ENCODE measurements at regions not wholly inside any gene's neighbourhood (a gene's known extent, or its start where the extent isn't known, plus 50 kb on each side); places are given as distances from the start of the nearest gene placed in this dataset.

GRCh38 chr6:104580452-104580851 lies 279.3 kb downstream of the HACE1 start:
- Histone ChIP-seq H3K4me2 (ENCODE audit: low read length) (no peak overlapping the region), H4K20me1 (ENCODE audit: insufficient read depth, low read length) (no peaks in the 10 kb centered on the region), H3K27ac (ENCODE audit: low read length) (no peak overlapping the region), H3K27me3 (ENCODE audit: low read depth, low read length) (no peaks in the 10 kb centered on the region), H2AFZ (ENCODE audit: low read depth, low read length) (no peak overlapping the region), H3K4me1 (ENCODE audit: low read length) (no peaks in the 10 kb centered on the region), H3K9me3 (ENCODE audit: insufficient read depth, low read length) (no peaks in the 10 kb centered on the region), H3K79me2 (ENCODE audit: low read length) (no peaks in the 10 kb centered on the region), H3K4me3 (ENCODE audit: low read length) (no peak overlapping the region), H3K36me3 (replicated peaks; ENCODE audit: low read depth, low read length) (no peaks in the 10 kb centered on the region), H3K9ac (ENCODE audit: low read length) (no peak overlapping the region)
- no peak for TF ChIP-seq EZH2phosphoT487 (IDR thresholded peaks at IDR 0.05; ENCODE audit: low read depth)
- no peak for TF ChIP-seq CTCF (IDR thresholded peaks at IDR 0.05; ENCODE audit: low read depth, low read length)

- TF ChIP-seq CTCF (IDR thresholded peaks at IDR 0.05; ENCODE audit: low read depth, low read length) (no peak), EZH2phosphoT487 (IDR thresholded peaks at IDR 0.05; ENCODE audit: low read depth) (no peak)
- Histone ChIP-seq H3K4me3 (ENCODE audit: low read length) (no peak overlapping the region), H3K9me3 (ENCODE audit: insufficient read depth, low read length) (no peaks in the 10 kb centered on the region), H3K36me3 (replicated peaks; ENCODE audit: low read depth, low read length) (no peaks in the 10 kb centered on the region), H3K79me2 (ENCODE audit: low read length) (no peaks in the 10 kb centered on the region), H4K20me1 (ENCODE audit: insufficient read depth, low read length) (no peaks in the 10 kb centered on the region), H2AFZ (ENCODE audit: low read depth, low read length) (no peak overlapping the region), H3K9ac (ENCODE audit: low read length) (no peak overlapping the region), H3K27me3 (ENCODE audit: low read depth, low read length) (no peaks in the 10 kb centered on the region), H3K4me2 (ENCODE audit: low read length) (no peak overlapping the region), H3K4me1 (ENCODE audit: low read length) (no peaks in the 10 kb centered on the region), H3K27ac (ENCODE audit: low read length) (no peak overlapping the region)
Observed at GRCh38 chr6:104579310-104579863, 280.3 kb downstream of the HACE1 start.

DNA sequence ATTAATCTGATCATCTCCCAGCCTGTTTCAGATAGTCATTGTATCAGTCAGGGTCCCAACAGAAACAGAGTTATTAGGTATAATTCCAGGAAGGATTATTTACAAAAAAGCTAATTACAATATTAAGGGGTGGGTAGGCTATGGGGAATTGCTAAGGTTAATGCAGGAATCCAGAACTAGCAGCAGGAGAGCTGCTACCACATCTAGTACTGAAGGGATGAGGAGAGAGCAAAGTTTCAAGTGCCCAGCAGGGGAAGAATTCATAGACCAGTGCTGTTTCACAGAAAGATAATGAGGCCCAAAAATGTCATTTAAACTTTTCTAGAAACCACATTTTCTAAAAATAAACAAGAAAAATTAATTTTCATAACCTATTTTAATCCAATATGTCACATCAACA lies 284.2 kb downstream of the HACE1 start:
- Histone ChIP-seq H3K4me1 (ENCODE audit: low read length) (no peaks in the 10 kb centered on the region), H3K9ac (ENCODE audit: low read length) (no peak overlapping the region), H2AFZ (ENCODE audit: low read depth, low read length) (no peak overlapping the region), H3K79me2 (ENCODE audit: low read length) (no peaks in the 10 kb centered on the region), H4K20me1 (ENCODE audit: insufficient read depth, low read length) (no peaks in the 10 kb centered on the region), H3K36me3 (replicated peaks; ENCODE audit: low read depth, low read length) (no peaks in the 10 kb centered on the region), H3K4me2 (ENCODE audit: low read length) (no peak overlapping the region), H3K27me3 (ENCODE audit: low read depth, low read length) (no peaks in the 10 kb centered on the region), H3K9me3 (ENCODE audit: insufficient read depth, low read length) (no peaks in the 10 kb centered on the region), H3K27ac (ENCODE audit: low read length) (no peak overlapping the region), H3K4me3 (ENCODE audit: low read length) (no peak overlapping the region)
- TF ChIP-seq CTCF (IDR thresholded peaks at IDR 0.05; ENCODE audit: low read depth, low read length) (no peak), EZH2phosphoT487 (IDR thresholded peaks at IDR 0.05; ENCODE audit: low read depth) (no peak)

DNA sequence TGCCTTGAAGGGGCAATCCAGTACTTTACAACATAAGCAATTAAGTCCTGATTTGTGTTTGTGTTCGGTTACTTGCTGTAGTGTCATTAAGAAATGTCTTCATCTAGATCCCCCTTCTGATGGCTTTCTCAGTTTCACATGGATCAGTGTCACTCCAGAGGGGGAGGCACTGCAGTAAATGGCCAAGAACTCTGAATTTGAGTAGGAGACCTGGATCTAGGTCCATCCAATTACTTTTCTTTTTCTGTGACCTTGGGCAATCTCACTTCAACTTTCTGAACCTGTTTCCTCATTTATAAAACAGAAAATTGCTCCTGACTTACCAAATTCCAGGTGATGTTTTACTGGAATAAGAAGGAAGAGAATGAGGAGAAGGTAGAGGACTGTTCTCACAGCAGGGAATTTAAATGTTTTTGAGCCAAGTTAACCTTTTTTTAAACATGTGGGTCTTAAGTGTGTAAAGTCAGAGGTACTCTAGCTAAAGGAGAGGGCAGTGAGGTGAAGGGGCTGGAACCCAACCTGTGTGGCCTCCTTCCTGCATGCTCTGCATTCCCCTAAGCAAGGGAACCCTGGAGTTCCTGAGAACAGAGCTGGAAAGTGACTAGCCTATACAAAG lies 285.5 kb downstream of the HACE1 start:
- H3K9me3 ChIP-seq (ENCODE audit: insufficient read depth, low read length): no peaks in the 10 kb centered on the region
- no peaks in the 10 kb centered on the region for H3K79me2 ChIP-seq (ENCODE audit: low read length)
- H4K20me1 ChIP-seq (ENCODE audit: insufficient read depth, low read length): no peaks in the 10 kb centered on the region
- no peaks in the 10 kb centered on the region for H3K36me3 ChIP-seq (replicated peaks; ENCODE audit: low read depth, low read length)
- H3K27ac ChIP-seq (ENCODE audit: low read length): no peak overlapping the region
- no peak overlapping the region for H2AFZ ChIP-seq (ENCODE audit: low read depth, low read length)
- TF ChIP-seq EZH2phosphoT487 (IDR thresholded peaks at IDR 0.05; ENCODE audit: low read depth) (no peak), CTCF (IDR thresholded peaks at IDR 0.05; ENCODE audit: low read depth, low read length) (no peak)
- no peaks in the 10 kb centered on the region for H3K27me3 ChIP-seq (ENCODE audit: low read depth, low read length)
- H3K4me1 ChIP-seq (ENCODE audit: low read length): no peaks in the 10 kb centered on the region
- no peak overlapping the region for H3K9ac ChIP-seq (ENCODE audit: low read length)
- no peak overlapping the region for H3K4me2 ChIP-seq (ENCODE audit: low read length)
- H3K4me3 ChIP-seq (ENCODE audit: low read length): no peak overlapping the region
